Omental fat pad (tissue), 3 donors: ENCODE measurements at regions not wholly inside any gene's neighbourhood (a gene's known extent, or its start where the extent isn't known, plus 50 kb on each side); places are given as distances from the start of the nearest gene placed in this dataset.

Experiments used
- ATAC-seq: fragments of 150-250 bp; one replicate; pipeline ENCODE4 v1.9.1; 2016; ENCODE audit warnings: mild to moderate bottlenecking, moderate library complexity; ENCODE audit not compliant: low FRiP score
- DNase-seq: peaks from one replicate; pipeline ENCODE4 v3.0.0-alpha.2; 2019; ENCODE audit warnings: low spot score
- CTCF ChIP-seq, 3 donors: fragments of 450-650 bp; IDR thresholded peaks; one replicate each; pipeline ENCODE4 v1.5.1; 2016 to 2017; ENCODE audit warnings: antibody characterized with exemption in 3 of 3, mild to moderate bottlenecking in 3 of 3, moderate library complexity in 2 of 3

GRCh38 chr6:44666324-44666723 is 278.8 kb downstream of the CDC5L start:
- ATAC-seq (no peak), DNase-seq (no peak)
- no peak for TF ChIP-seq CTCF (IDR thresholded peaks at IDR 0.05)

- ATAC-seq (peak; percentile 67), DNase-seq (no peak)
- TF ChIP-seq CTCF (IDR thresholded peaks at IDR 0.05): no peak
These were observed 279.7 kb downstream of the CDC5L start for GRCh38 chr6:44667226-44667625.

GRCh38 chr6:44667668-44668390 is 280.3 kb downstream of the CDC5L start:
- no peak for TF ChIP-seq CTCF (IDR thresholded peaks at IDR 0.05)
- no peak for DNase-seq
- no peak for ATAC-seq

DNA sequence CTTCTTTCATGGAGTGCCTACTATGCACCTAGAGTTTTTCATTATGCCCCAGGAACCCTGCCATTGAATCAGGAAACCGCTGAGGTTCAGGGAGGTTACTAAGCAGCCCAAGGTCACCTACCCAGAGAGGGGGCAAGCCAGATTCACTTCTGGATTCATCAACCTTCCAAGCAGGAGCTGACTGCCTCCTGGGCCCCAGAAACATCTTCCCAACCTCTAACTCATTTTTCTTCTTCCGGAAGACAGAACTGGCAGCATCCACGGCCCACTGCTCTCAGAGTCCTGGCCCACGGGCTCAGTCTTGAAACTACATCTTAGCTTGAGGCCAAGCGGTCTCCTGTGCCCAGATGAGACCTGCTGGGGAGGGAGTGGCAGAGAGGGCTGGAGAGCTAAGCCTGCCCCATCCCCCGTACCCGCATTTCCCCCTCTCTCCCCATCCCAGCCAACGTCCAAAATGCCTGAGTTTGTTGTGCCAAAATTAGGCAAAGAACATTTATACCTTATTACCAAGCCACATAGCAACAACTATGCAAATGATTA is 281.0 kb downstream of the CDC5L start:
- DNase-seq: no peak
- no peak for TF ChIP-seq CTCF (IDR thresholded peaks at IDR 0.05)
- ATAC-seq: no peak

- ATAC-seq (no peak), DNase-seq (no peak)
- no peak for TF ChIP-seq CTCF (IDR thresholded peaks at IDR 0.05)
These were observed 281.7 kb downstream of the CDC5L start for GRCh38 chr6:44668976-44669934.

DNA sequence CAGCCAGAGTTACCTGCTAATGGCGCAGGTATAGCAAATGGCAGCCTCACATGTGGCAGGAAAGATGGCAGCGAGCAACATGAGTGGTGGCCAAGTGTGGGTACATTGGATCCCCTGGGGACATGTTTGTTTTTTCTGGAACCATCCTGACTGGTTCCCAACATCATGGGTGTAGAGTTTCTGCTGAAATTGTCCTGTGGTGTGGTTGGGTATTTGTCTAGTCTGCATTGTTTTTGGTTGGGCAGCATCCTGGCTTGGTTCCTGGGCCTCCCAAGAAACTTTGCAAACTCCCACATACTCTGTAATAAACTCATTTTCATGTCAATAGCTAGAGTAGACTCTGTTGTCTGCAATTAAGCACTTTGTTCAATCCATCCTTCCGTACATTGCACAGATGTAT is 282.6 kb downstream of the CDC5L start:
- DNase-seq (no peak), ATAC-seq (no peak)
- TF ChIP-seq CTCF (IDR thresholded peaks at IDR 0.05): no peak
